ENCODE measurements at regions not wholly inside any gene's neighbourhood (a gene's known extent, or its start where the extent isn't known, plus 50 kb on each side); places are given as distances from the start of the nearest gene placed in this dataset.

GRCh38 chr2:16104949-16105668, 164.8 kb downstream of the MYCN start:
- TF ChIP-seq RAD21 (conservative IDR thresholded peaks at IDR 0.05) (no peak), TAF1 (IDR thresholded peaks at IDR 0.05; ENCODE audit: low read depth) (no peak)
- TF ChIP-seq, protein P1, sequence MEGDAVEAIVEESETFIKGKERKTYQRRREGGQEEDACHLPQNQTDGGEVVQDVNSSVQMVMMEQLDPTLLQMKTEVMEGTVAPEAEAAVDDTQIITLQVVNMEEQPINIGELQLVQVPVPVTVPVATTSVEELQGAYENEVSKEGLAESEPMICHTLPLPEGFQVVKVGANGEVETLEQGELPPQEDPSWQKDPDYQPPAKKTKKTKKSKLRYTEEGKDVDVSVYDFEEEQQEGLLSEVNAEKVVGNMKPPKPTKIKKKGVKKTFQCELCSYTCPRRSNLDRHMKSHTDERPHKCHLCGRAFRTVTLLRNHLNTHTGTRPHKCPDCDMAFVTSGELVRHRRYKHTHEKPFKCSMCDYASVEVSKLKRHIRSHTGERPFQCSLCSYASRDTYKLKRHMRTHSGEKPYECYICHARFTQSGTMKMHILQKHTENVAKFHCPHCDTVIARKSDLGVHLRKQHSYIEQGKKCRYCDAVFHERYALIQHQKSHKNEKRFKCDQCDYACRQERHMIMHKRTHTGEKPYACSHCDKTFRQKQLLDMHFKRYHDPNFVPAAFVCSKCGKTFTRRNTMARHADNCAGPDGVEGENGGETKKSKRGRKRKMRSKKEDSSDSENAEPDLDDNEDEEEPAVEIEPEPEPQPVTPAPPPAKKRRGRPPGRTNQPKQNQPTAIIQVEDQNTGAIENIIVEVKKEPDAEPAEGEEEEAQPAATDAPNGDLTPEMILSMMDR (IDR thresholded peaks at IDR 0.05; ENCODE audit: poor library complexity, severe bottlenecking), result no peak
